GM18511 (cell line): ENCODE measurements at regions not wholly inside any gene's neighbourhood (a gene's known extent, or its start where the extent isn't known, plus 50 kb on each side); places are given as distances from the start of the nearest gene placed in this dataset.

Experiments used
- ATAC-seq: cut with Tn5 transposase; IDR thresholded peaks from one replicate; pipeline ENCODE4 v1.9.1; 2021; ENCODE audit warnings: mild to moderate bottlenecking, moderate library complexity; ENCODE audit not compliant: unreplicated experiment

DNA sequence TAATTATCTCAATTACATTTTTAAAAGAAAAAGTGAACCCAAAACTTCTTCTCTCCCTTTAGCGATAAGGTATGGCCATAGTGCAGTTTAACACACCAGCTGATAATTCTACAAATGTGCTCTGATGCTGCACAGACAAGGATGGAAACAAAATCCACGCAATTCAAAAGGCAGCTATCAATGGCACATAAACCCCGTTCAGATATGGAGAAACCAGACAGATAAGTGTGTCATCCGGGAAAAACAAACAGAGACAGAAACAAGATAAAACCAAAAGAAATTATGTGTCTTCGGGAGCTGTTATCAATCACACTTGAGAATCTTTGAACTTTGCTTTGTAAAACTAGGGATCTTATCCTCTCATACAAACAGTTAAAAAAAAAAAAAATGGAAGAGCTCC lies 73.6 kb downstream of the SIPA1L2 start:
- ATAC-seq, result no peak

- ATAC-seq, result no peak
Observed at GRCh38 chr1:232555494-232556210, 74.3 kb downstream of the SIPA1L2 start.

DNA sequence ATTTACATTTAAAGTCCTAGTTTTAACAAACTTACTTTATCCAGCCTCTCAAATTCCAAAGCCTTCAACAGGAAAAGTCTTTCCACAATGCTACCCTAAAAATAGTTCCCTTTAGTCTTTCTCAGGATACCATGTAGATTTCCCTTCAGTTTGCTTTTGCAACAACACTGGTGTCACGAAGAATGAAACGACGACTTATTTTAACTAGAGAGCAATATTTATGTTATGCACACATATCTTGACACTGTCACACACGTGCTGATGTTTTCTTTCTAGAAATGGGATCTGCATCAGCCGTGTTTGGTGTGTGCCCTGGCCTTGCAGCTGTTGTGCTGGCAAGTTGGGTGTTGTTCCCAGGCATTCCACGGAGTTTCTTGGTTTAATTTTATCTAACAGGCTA lies 75.5 kb downstream of the SIPA1L2 start:
- no peak for ATAC-seq

GRCh38 chr1:232553809-232554208 lies 76.1 kb downstream of the SIPA1L2 start:
- ATAC-seq, result no peak

DNA sequence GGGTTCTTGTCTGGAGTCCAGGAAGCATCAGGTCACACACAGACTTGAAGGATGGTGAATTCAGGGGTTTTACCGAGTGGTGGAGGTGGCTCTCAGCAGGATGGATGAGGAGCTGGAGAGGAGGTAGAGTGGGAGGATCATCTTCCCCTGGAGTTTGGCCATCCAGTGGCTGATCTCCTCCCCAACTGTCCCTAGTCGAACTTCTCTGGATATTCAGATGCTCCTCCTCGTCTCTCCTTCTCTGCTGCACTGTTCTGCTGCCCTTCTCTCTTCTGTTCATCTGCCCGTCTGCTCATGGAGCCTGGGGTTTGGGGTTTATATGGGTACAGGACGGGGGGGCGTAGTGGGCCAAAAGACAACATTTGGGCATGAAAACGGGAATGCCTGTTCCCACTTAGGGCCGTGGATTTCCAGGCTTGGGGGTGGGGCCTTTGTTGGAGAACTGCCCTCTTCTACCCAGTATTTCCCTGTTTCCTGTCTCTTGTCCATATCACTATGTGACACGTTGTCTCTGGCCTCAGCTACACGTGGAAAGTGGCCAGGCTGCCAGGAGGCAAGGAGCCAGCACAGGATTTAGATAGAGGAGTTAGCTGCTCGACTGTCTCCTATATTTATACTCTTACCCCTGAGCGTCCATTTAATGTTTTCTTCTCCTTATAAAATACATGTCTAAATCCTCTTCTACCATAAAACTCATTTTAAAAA lies 76.7 kb downstream of the SIPA1L2 start:
- no peak for ATAC-seq

GRCh38 chr1:232551386-232551785 lies 78.5 kb downstream of the SIPA1L2 start:
- no peak for ATAC-seq

GRCh38 chr1:232550007-232550406 lies 79.9 kb downstream of the SIPA1L2 start:
- no peak for ATAC-seq

DNA sequence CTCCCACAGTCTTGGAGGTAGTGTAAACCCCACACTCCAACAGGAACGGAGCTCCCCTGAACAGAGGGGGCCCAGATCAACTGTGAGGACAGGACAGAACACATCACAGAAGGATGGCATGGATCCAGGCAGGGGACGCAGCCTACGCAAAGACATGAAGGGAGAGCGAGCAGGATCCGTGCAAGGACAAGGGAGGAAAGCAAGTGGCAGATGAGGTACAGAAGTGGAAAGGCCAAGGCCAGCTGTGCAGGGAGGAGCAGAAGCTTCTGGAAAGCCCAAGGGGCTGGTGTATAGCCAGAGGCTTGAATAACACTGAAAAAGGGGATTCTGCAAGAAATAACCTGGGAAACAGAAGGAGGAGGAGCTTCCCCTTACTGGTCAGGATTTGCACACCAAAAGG lies 81.2 kb downstream of the SIPA1L2 start:
- no peak for ATAC-seq

- no peak for ATAC-seq
Observed at GRCh38 chr1:232547938-232548484, 81.9 kb downstream of the SIPA1L2 start.

DNA sequence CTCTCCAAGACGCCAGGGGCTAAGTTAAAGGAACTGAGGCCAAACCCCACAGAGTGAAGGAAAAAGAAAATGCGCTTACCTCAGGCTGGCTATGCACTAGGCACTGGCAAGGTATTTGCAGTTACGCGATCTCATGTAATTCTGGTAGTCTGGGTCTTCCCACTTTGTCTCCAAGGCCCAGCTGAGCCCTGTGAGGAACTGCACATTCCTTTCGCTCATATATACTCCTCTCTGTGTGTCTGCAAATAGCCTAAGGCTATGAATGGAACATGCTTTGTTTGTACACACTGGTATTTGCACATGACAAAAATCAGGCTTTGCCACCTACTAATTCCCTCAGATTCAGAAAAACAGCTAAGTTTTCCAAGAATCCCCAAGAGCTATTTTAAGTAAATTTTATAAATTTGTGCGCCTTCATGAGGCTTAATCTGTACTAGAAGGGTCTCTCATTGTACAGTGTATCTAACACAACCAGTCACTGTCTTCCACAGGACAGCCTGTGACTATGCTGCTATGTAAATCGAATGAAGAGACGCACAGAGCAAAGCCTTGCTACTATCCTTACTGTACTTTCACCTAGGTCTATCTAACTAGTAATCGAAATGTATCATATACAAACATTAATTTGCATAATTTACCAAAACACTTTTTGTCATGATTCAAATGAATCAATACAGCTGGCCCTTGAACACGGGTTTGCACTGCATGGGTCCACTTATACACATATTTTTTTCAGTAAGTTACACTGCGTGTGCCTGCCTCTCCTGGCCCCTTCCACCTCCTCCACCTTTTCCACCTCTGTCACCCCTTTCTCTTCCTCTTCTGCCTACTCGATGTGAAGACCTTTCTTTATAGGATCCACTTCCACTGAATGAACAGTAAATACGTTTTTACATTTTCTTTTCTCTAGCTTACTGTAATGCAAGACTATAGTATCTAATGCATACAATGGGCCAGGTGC lies 87.0 kb downstream of the SIPA1L2 start:
- no peak for ATAC-seq

- no peak for ATAC-seq
Observed at GRCh38 chr1:232538943-232539302, 91.0 kb downstream of the SIPA1L2 start.

DNA sequence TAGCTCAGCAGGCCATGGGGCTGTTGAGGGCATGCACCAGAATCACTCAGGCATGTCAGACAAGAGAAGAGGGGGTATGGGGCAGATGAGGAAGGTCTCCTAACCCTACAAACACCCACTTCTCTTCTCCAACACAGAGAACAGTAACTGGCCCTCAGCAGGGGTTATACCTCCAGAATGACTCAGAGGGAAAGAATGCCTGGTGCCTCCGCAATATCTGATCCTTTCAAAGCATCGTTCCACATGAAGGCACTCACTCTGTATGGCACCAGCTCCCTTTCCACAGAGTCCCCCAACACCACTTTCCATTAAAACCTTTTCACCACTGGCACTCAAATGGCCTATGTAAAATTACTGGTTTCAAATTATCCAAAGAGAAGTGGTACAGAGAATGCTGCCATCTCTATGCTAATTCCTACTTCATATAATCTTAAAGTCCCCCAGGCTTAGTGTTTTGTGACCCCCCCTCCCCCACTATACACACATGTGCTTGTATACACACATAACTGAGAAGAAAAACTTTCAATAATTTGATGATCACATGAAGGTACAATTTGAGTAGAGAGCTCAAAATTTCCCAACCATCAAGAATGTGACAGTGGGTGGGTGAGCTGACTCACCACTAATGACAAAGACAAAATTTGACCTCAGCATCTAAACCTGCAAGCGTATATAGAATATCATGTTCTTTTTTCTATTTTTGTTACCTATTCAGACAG lies 91.5 kb downstream of the SIPA1L2 start:
- ATAC-seq, result no peak

DNA sequence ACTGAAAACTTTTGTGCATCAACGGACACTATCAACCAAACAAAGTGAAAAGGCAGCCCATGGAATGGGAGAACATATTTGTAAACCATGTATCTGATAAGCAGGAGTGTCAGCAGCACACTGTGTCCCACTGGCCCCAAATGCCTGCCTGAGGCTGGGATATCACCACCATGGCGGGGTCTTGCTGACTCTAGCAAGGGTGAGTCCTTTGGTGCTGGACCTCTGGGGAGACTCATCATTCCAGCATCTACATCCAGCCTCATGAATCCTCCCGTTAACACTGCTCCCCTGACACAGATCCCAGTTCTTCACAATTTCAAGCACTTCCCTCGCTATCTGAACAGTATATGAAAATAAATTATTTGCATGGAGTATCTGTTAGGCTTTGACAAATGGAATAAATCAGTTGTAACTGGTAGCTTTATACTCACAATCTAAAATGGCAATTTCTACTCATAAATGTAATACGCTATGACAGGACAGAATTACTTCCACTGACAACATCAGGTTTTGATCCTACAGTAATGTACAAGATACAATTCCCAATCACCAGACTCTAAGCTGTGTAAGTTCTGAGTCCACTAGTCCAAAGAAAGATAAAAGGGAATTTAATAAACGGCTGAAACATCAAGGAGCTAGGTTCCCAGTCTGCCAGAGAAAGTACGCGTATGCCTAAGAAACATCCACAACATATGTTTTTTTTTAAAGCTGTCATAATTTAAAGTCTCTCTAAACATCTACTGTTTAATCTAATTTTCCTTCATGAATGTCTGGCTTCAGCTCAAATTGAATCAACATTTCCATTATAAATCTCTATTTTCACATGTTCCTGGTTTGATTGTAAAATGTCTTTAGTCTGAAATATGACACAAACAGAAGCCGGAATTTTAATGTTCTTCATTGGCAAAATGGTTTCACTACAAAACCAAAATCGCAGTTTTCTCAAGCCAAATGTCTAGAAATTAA lies 95.1 kb downstream of the SIPA1L2 start:
- ATAC-seq, result no peak

- ATAC-seq, result no peak
Observed at GRCh38 chr1:232533328-232533727, 96.6 kb downstream of the SIPA1L2 start.

GRCh38 chr1:232532901-232533300 lies 97.0 kb downstream of the SIPA1L2 start:
- ATAC-seq, result no peak

GRCh38 chr1:232531291-232531690 lies 98.6 kb downstream of the SIPA1L2 start:
- no peak for ATAC-seq

GRCh38 chr1:232529747-232530146 lies 100.2 kb downstream of the SIPA1L2 start:
- ATAC-seq, result no peak

DNA sequence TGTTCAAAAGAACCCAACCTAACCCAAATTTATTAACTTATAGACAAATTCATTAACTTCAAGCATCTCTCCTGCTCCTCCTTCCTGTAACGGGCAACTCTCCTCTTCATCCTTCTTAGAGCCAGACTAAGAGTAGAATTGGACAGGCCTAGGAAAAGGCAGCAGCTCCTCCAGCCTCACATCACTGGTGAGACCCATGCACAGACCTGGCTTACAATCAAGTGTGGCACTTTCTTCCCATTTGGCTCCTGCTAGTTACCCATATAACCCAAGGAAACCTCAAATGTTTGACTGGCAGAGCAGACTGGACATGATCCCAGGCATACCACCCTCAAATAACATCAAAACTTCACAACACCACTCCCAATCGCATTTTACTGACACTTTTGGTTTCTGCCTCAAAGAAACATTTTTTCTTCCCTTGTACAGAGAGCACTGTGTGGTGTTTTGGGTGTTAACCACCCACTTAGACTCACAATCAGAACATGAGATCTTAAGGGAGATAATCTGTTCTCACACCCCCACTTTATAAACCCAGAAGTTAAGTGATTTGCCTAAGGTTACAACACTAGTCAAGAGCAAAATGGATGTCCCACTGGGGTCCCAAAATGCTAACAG lies 101.4 kb downstream of the SIPA1L2 start:
- ATAC-seq, result no peak

- no peak for ATAC-seq
Observed at GRCh38 chr1:232524056-232524455, 105.9 kb downstream of the SIPA1L2 start.
